ENCODE measurements at regions not wholly inside any gene's neighbourhood (a gene's known extent, or its start where the extent isn't known, plus 50 kb on each side); places are given as distances from the start of the nearest gene placed in this dataset.

- no peak overlapping the region for H3K4me3 ChIP-seq (ENCODE audit: low read length)
- 87% methylated on average over 8 of the region's 8 CpGs for WGBS (ENCODE audit: insufficient coverage)
- TF ChIP-seq CTCF (IDR thresholded peaks at IDR 0.05) = no peak
- intact Hi-C loops (cut with micrococcal nuclease) = no loop called here
- H3K4me3 Mint-ChIP-seq = no peak overlapping the region
- no peaks in the 10 kb centered on the region for H3K36me3 ChIP-seq (ENCODE audit: control insufficient read depth, insufficient read depth, low read length)
- no peak for DNase-seq
- H3K4me1 ChIP-seq (ENCODE audit: control insufficient read depth, insufficient read depth, low read length) = peaks cover 25% of the 10 kb centered on the region
- H3K27ac ChIP-seq (ENCODE audit: low read length) = no peak overlapping the region
- no peak overlapping the region for H3K27ac Mint-ChIP-seq
- peaks cover 6 to 8% of the 10 kb centered on the region in 2 donors for H3K4me1 Mint-ChIP-seq
- ATAC-seq = no peak
- H3K27me3 Mint-ChIP-seq (ENCODE audit: low read depth in 2 of 2) = peaks cover 0 to 7% of the 10 kb centered on the region in 2 donors
- H3K27me3 ChIP-seq (ENCODE audit: control insufficient read depth, insufficient read depth, low read length) = no peaks in the 10 kb centered on the region
- H3K9me3 Mint-ChIP-seq = no peaks in the 10 kb centered on the region
- no peaks in the 10 kb centered on the region for H3K9me3 ChIP-seq (ENCODE audit: control insufficient read depth, insufficient read depth, low read length)
- no peaks in the 10 kb centered on the region for H3K36me3 Mint-ChIP-seq
Measured at GRCh38 chr1:229022595-229023333, 248.1 kb upstream of the RAB4A start.

GRCh38 chr1:229023651-229024300, 247.1 kb upstream of the RAB4A start:
- no peak for TF ChIP-seq CTCF (IDR thresholded peaks at IDR 0.05)
- no peak overlapping the region for H3K27ac ChIP-seq (ENCODE audit: low read length)
- Mint-ChIP-seq H3K4me3 (no peak overlapping the region), H3K9me3 (no peaks in the 10 kb centered on the region), H3K27ac (no peak overlapping the region), H3K27me3 (ENCODE audit: low read depth in 2 of 2) (peaks cover 0 to 7% of the 10 kb centered on the region in 2 donors), H3K36me3 (no peaks in the 10 kb centered on the region), H3K4me1 (peaks cover 8 to 10% of the 10 kb centered on the region in 2 donors)
- no peaks in the 10 kb centered on the region for H3K9me3 ChIP-seq (ENCODE audit: control insufficient read depth, insufficient read depth, low read length)
- intact Hi-C loops (cut with micrococcal nuclease) = no loop called here
- no peaks in the 10 kb centered on the region for H3K27me3 ChIP-seq (ENCODE audit: control insufficient read depth, insufficient read depth, low read length)
- 57% methylated on average over 11 of the region's 11 CpGs for WGBS (ENCODE audit: insufficient coverage)
- H3K4me3 ChIP-seq (ENCODE audit: low read length) = no peak overlapping the region
- no peaks in the 10 kb centered on the region for H3K36me3 ChIP-seq (ENCODE audit: control insufficient read depth, insufficient read depth, low read length)
- peaks cover 33% of the 10 kb centered on the region for H3K4me1 ChIP-seq (ENCODE audit: control insufficient read depth, insufficient read depth, low read length)
- ATAC-seq = no peak
- DNase-seq = no peak

GRCh38 chr1:229024528-229025130, 246.3 kb upstream of the RAB4A start:
- H3K4me1 ChIP-seq (ENCODE audit: control insufficient read depth, insufficient read depth, low read length) = peaks cover 36% of the 10 kb centered on the region
- no peak overlapping the region for H3K27ac Mint-ChIP-seq

More at GRCh38 chr1:229024528-229025130, 246.3 kb upstream of the RAB4A start:
- no peaks in the 10 kb centered on the region for H3K36me3 ChIP-seq (ENCODE audit: control insufficient read depth, insufficient read depth, low read length)
- Mint-ChIP-seq H3K36me3 (no peaks in the 10 kb centered on the region), H3K9me3 (no peaks in the 10 kb centered on the region), H3K4me3 (no peak overlapping the region), H3K27me3 (ENCODE audit: low read depth in 2 of 2) (peaks cover 0 to 7% of the 10 kb centered on the region in 2 donors), H3K4me1 (peaks cover 8 to 10% of the 10 kb centered on the region in 2 donors)
- WGBS (ENCODE audit: insufficient coverage) = 91% methylated on average over 13 of the region's 13 CpGs
- DNase-seq (no peak), ATAC-seq (no peak)
- no peak for TF ChIP-seq CTCF (IDR thresholded peaks at IDR 0.05)
- intact Hi-C loops (cut with micrococcal nuclease) = no loop called here
- no peaks in the 10 kb centered on the region for H3K27me3 ChIP-seq (ENCODE audit: control insufficient read depth, insufficient read depth, low read length)
- no peaks in the 10 kb centered on the region for H3K9me3 ChIP-seq (ENCODE audit: control insufficient read depth, insufficient read depth, low read length)
- no peak overlapping the region for H3K4me3 ChIP-seq (ENCODE audit: low read length)
- no peak overlapping the region for H3K27ac ChIP-seq (ENCODE audit: low read length)
